ENCODE measurements at regions not wholly inside any gene's neighbourhood (a gene's known extent, or its start where the extent isn't known, plus 50 kb on each side); places are given as distances from the start of the nearest gene placed in this dataset.

GRCh38 chr1:201764166-201764565, 64.8 kb upstream of the IPO9 start:
- ChIA-PET SMC1A (ENCODE audit: uncharacterized antibody, unreplicated experiment) (interaction anchor here (0.9 kb wide), 1 partner anchor 27 kb away, joined by 3 read pairs; no protein-coding TSS in a partner anchor), POLR2A (no interaction called here), RAD21 (ENCODE audit: unreplicated experiment) (no interaction called here), CTCF (interaction anchor here (1.2 kb wide), 1 partner anchor 403 kb away, joined by 3 read pairs; no protein-coding TSS in a partner anchor)
- no TSS peak for BruUV-seq (replicated peaks)
- Histone ChIP-seq H3K9ac (ENCODE audit: control insufficient read depth, insufficient read depth, low read length) (no peak overlapping the region), H4K20me1 (ENCODE audit: control insufficient read depth, insufficient read depth) (no peaks in the 10 kb centered on the region), H3K27me3 (replicated peaks in 1 of 2; ENCODE audit: control insufficient read depth in 2 of 2, insufficient read depth in 2 of 2, low read length in 1 of 2) (no peaks in the 10 kb centered on the region; a peak in 1 of 4 replicates), H3K4me1 (ENCODE audit: control insufficient read depth, insufficient read depth, low read length) (no peaks in the 10 kb centered on the region), H3K9me3 (replicated peaks; ENCODE audit: control insufficient read depth, insufficient read depth, low read length) (no peaks in the 10 kb centered on the region), H3K4me2 (ENCODE audit: control insufficient read depth, insufficient read depth) (no peak overlapping the region), H3K4me3 (no peak overlapping the region), H3K36me3 (ENCODE audit: control insufficient read depth in 2 of 2, insufficient read depth in 2 of 2, low read length in 1 of 2) (no peaks in the 10 kb centered on the region), H3K79me2 (ENCODE audit: control insufficient read depth, insufficient read depth, low read length) (no peaks in the 10 kb centered on the region), H2AFZ (ENCODE audit: control insufficient read depth, low read depth, low read length) (no peak overlapping the region), H3K27ac (ENCODE audit: control insufficient read depth, insufficient read depth) (no peak overlapping the region)
- in situ Hi-C loops (cut with MboI) (no loop called here), intact Hi-C loops (cut with micrococcal nuclease; ENCODE audit: unreplicated experiment) (loop anchor here (5.0 kb wide), 1 partner anchor 47 kb away; no protein-coding TSS in a partner anchor)
- DNase-seq (ENCODE audit: low read depth, low spot score), result no peak
- no peak for FAIRE-seq
- TF ChIP-seq TARDBP (IDR thresholded peaks at IDR 0.05; ENCODE audit: borderline replicate concordance), result no peak
- TF ChIP-seq NFYB (IDR thresholded peaks at IDR 0.05; ENCODE audit: insufficient read depth, low read depth, low read length), result no peak
- no peak for ATAC-seq
- 14% methylated on average over 4 of the region's 4 CpGs for WGBS (ENCODE audit: insufficient coverage, insufficient replicate concordance, low lambda C conversion rate, missing lambda C conversion rate)

DNA sequence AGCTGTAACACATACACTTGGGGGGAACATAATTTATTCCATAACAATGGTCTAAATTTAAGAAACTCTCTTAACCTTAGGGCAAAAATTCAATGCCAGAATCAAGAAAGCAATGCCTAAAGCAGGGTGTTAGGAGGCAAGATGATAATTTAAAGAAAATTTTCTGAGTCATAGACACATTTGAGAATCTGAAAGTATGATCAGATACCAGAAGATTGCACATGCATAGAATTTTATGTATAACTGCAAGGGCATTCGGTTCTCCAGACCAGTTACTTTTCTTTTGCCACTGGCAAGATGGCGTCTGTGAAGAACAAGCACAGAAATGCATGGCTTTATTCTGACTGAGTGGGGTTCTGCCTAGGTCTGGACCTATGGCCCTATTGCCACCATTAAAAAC, 64.4 kb upstream of the IPO9 start:
- Histone ChIP-seq H3K27ac (ENCODE audit: control insufficient read depth, insufficient read depth) (no peak overlapping the region), H3K4me2 (ENCODE audit: control insufficient read depth, insufficient read depth) (no peak overlapping the region), H2AFZ (ENCODE audit: control insufficient read depth, low read depth, low read length) (no peak overlapping the region), H3K9me3 (replicated peaks; ENCODE audit: control insufficient read depth, insufficient read depth, low read length) (no peaks in the 10 kb centered on the region), H3K27me3 (replicated peaks in 1 of 2; ENCODE audit: control insufficient read depth in 2 of 2, insufficient read depth in 2 of 2, low read length in 1 of 2) (no peaks in the 10 kb centered on the region; a peak in 1 of 4 replicates), H3K4me1 (ENCODE audit: control insufficient read depth, insufficient read depth, low read length) (no peaks in the 10 kb centered on the region), H3K9ac (ENCODE audit: control insufficient read depth, insufficient read depth, low read length) (no peak overlapping the region), H3K79me2 (ENCODE audit: control insufficient read depth, insufficient read depth, low read length) (no peaks in the 10 kb centered on the region), H4K20me1 (ENCODE audit: control insufficient read depth, insufficient read depth) (no peaks in the 10 kb centered on the region), H3K36me3 (ENCODE audit: control insufficient read depth in 2 of 2, insufficient read depth in 2 of 2, low read length in 1 of 2) (no peaks in the 10 kb centered on the region), H3K4me3 (no peak overlapping the region)
- in situ Hi-C loops (cut with MboI), result no loop called here
- DNase-seq (ENCODE audit: low read depth, low spot score) (no peak), ATAC-seq (no peak), FAIRE-seq (no peak)
- CTCF ChIA-PET, result interaction anchor here (1.2 to 2.1 kb wide), 2 partner anchors 29 to 403 kb away, joined by 3 to 6 read pairs; no protein-coding TSS in a partner anchor
- intact Hi-C loops (cut with micrococcal nuclease; ENCODE audit: unreplicated experiment), result loop anchor here (5.0 kb wide), 1 partner anchor 47 kb away; no protein-coding TSS in a partner anchor
- TF ChIP-seq, protein P1, sequence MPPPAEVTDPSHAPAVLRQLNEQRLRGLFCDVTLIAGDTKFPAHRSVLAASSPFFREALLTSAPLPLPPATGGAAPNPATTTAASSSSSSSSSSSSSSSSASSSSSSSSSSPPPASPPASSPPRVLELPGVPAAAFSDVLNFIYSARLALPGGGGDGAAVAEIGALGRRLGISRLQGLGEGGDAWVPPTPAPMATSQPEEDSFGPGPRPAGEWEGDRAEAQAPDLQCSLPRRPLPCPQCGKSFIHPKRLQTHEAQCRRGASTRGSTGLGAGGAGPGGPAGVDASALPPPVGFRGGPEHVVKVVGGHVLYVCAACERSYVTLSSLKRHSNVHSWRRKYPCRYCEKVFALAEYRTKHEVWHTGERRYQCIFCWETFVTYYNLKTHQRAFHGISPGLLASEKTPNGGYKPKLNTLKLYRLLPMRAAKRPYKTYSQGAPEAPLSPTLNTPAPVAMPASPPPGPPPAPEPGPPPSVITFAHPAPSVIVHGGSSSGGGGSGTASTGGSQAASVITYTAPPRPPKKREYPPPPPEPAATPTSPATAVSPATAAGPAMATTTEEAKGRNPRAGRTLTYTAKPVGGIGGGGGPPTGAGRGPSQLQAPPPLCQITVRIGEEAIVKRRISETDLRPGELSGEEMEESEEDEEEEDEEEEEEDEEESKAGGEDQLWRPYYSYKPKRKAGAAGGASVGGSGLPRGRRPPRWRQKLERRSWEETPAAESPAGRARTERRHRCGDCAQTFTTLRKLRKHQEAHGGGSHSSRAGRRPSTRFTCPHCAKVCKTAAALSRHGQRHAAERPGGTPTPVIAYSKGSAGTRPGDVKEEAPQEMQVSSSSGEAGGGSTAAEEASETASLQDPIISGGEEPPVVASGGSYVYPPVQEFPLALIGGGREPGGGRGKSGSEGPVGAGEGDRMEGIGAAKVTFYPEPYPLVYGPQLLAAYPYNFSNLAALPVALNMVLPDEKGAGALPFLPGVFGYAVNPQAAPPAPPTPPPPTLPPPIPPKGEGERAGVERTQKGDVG (CRISPR knock-in tag; IDR thresholded peaks at IDR 0.05), result no peak
- POLR2A ChIA-PET, result no interaction called here
- RAD21 ChIA-PET (ENCODE audit: unreplicated experiment), result no interaction called here
- 0% methylated on average over 2 of the region's 2 CpGs for WGBS (ENCODE audit: insufficient coverage, insufficient replicate concordance, low lambda C conversion rate, missing lambda C conversion rate)
- SMC1A ChIA-PET (ENCODE audit: uncharacterized antibody, unreplicated experiment), result interaction anchor here (0.9 to 1.4 kb wide), 2 partner anchors 17 to 27 kb away, joined by 3 read pairs; no protein-coding TSS in a partner anchor
- no TSS peak for BruUV-seq (replicated peaks)

Data from GM12878 (cell line).